Ishikawa (cell line): ENCODE measurements at regions not wholly inside any gene's neighbourhood (a gene's known extent, or its start where the extent isn't known, plus 50 kb on each side); places are given as distances from the start of the nearest gene placed in this dataset.

Experiments
- EP300 ChIP-seq: IDR thresholded peaks from 2 replicates; pipeline ENCODE4 v1.6.1; 2012; ENCODE audit warnings: borderline replicate concordance
- TF ChIP-seq, protein P1 (sequence below): IDR thresholded peaks from 2 replicates; pipeline ENCODE4 v1.6.1; 2012

DNA sequence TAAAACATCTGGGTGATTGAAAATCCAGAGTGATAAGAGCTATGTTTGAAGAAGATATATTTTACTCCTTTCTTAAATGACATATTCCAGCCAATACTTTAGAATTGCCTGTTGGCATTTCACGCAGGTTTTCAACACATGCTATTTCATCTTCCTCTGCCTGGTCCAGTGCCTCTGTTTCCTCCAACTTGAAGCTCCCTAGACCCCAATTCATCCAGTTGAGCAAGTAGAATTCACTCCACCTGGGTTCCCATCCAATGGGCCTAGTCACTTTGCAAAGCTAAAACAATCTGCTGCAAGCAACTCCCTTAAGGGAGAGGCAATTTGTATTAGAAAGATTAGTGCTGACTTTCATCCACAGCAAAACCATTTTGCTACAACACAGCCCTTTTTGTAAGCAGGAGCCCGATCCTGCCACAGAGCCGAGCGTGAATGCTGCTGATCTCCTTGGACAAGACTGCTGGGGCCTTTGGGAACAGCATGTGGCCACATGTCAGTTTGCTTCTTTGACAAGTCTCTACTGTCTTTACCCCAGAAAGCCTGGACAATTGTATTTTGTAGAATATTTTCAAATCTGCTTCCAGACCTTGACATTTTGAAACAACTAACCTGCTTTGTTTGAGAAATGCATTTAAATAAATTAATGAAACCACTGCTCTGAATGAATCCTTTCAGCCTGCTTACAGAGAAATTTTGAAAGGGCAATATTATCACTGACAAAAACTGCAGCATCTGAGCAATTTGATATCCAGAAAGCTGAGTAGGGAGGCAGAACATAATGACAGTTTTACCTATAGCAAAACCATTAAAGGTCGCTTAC is 259.1 kb downstream of the TDRD15 start:
- TF ChIP-seq, protein P1, sequence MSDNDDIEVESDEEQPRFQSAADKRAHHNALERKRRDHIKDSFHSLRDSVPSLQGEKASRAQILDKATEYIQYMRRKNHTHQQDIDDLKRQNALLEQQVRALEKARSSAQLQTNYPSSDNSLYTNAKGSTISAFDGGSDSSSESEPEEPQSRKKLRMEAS: no peak
- TF ChIP-seq EP300: no peak
